ENCODE measurements at regions not wholly inside any gene's neighbourhood (a gene's known extent, or its start where the extent isn't known, plus 50 kb on each side); places are given as distances from the start of the nearest gene placed in this dataset.

- Mint-ChIP-seq H3K36me3 (ENCODE audit: low read depth, unreplicated experiment) (no peaks in the 10 kb centered on the region), H3K27ac (ENCODE audit: unreplicated experiment) (no peak overlapping the region)
- no peak for TF ChIP-seq CTCF (IDR thresholded peaks at IDR 0.05; ENCODE audit: unreplicated experiment)
These were observed 570.8 kb downstream of the CCDC85A start for GRCh38 chr2:56754627-56755026.

GRCh38 chr2:56757884-56758545 lies 574.2 kb downstream of the CCDC85A start:
- TF ChIP-seq CTCF (IDR thresholded peaks at IDR 0.05; ENCODE audit: unreplicated experiment): no peak
- no peaks in the 10 kb centered on the region for H3K36me3 Mint-ChIP-seq (ENCODE audit: low read depth, unreplicated experiment)

More at GRCh38 chr2:56754627-56755026, 570.8 kb downstream of the CCDC85A start:
- Mint-ChIP-seq H3K9me3 (ENCODE audit: unreplicated experiment) (no peaks in the 10 kb centered on the region), H3K4me1 (ENCODE audit: unreplicated experiment) (no peaks in the 10 kb centered on the region), H3K4me3 (ENCODE audit: unreplicated experiment) (no peak overlapping the region), H3K27me3 (ENCODE audit: unreplicated experiment) (no peaks in the 10 kb centered on the region)
- DNase-seq (ENCODE audit: low spot score): no peak

GRCh38 chr2:56763683-56764082 lies 579.9 kb downstream of the CCDC85A start:
- Mint-ChIP-seq H3K36me3 (ENCODE audit: low read depth, unreplicated experiment) (no peaks in the 10 kb centered on the region), H3K27ac (ENCODE audit: unreplicated experiment) (no peak overlapping the region), H3K27me3 (ENCODE audit: unreplicated experiment) (no peaks in the 10 kb centered on the region), H3K4me1 (ENCODE audit: unreplicated experiment) (no peaks in the 10 kb centered on the region), H3K9me3 (ENCODE audit: unreplicated experiment) (no peaks in the 10 kb centered on the region), H3K4me3 (ENCODE audit: unreplicated experiment) (no peak overlapping the region)
- no peak for DNase-seq (ENCODE audit: low spot score)
- no peak for TF ChIP-seq CTCF (IDR thresholded peaks at IDR 0.05; ENCODE audit: unreplicated experiment)

More at GRCh38 chr2:56757884-56758545, 574.2 kb downstream of the CCDC85A start:
- Mint-ChIP-seq H3K4me3 (ENCODE audit: unreplicated experiment) (no peak overlapping the region), H3K27me3 (ENCODE audit: unreplicated experiment) (no peaks in the 10 kb centered on the region), H3K4me1 (ENCODE audit: unreplicated experiment) (no peaks in the 10 kb centered on the region), H3K9me3 (ENCODE audit: unreplicated experiment) (no peaks in the 10 kb centered on the region), H3K27ac (ENCODE audit: unreplicated experiment) (no peak overlapping the region)
- DNase-seq (ENCODE audit: low spot score): no peak

- no peak for DNase-seq (ENCODE audit: low spot score)
- no peaks in the 10 kb centered on the region for H3K36me3 Mint-ChIP-seq (ENCODE audit: low read depth, unreplicated experiment)
- H3K9me3 Mint-ChIP-seq (ENCODE audit: unreplicated experiment): no peaks in the 10 kb centered on the region
- no peaks in the 10 kb centered on the region for H3K27me3 Mint-ChIP-seq (ENCODE audit: unreplicated experiment)
- H3K4me1 Mint-ChIP-seq (ENCODE audit: unreplicated experiment): no peaks in the 10 kb centered on the region
- TF ChIP-seq CTCF (IDR thresholded peaks at IDR 0.05; ENCODE audit: unreplicated experiment): no peak
- no peak overlapping the region for H3K27ac Mint-ChIP-seq (ENCODE audit: unreplicated experiment)
- H3K4me3 Mint-ChIP-seq (ENCODE audit: unreplicated experiment): no peak overlapping the region
These were observed 585.2 kb downstream of the CCDC85A start for GRCh38 chr2:56768973-56769372.

- Mint-ChIP-seq H3K27me3 (ENCODE audit: unreplicated experiment) (no peaks in the 10 kb centered on the region), H3K9me3 (ENCODE audit: unreplicated experiment) (no peaks in the 10 kb centered on the region), H3K4me1 (ENCODE audit: unreplicated experiment) (no peaks in the 10 kb centered on the region), H3K4me3 (ENCODE audit: unreplicated experiment) (no peak overlapping the region), H3K27ac (ENCODE audit: unreplicated experiment) (no peak overlapping the region), H3K36me3 (ENCODE audit: low read depth, unreplicated experiment) (no peaks in the 10 kb centered on the region)
- TF ChIP-seq CTCF (IDR thresholded peaks at IDR 0.05; ENCODE audit: unreplicated experiment): no peak
- no peak for DNase-seq (ENCODE audit: low spot score)
These were observed 586.7 kb downstream of the CCDC85A start for GRCh38 chr2:56770490-56770889.
